HG03060 (cell line): ENCODE measurements at regions not wholly inside any gene's neighbourhood (a gene's known extent, or its start where the extent isn't known, plus 50 kb on each side); places are given as distances from the start of the nearest gene placed in this dataset.
"Not testable (repeated sequence)": the region's sequence is repeated elsewhere in the genome, so short reads cannot be mapped to it uniquely, and the experiment has no call there.

Experiments used
- ATAC-seq: cut with Tn5 transposase; IDR thresholded peaks from one replicate; pipeline ENCODE4 v1.9.1; 2021; ENCODE audit warnings: low read depth, moderate number of reproducible peaks; ENCODE audit not compliant: unreplicated experiment

DNA sequence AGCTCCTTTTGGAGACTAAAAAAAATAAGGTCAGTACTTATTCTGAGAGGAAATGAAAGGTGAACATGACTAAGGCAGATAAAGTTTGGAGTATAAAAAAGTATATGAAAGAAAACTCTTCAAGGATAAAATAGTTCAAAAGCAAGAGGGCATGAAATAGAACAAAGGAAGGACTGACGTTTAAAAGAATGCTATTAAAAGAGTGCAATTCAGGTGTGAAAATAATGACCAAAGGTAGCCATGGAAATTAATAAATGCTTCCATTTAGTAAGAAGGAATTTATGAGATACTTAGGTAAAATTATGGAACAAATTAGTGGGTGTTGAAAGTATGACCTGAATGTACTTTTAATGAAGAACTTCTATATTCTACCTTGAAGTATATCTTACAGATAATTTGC is 128.2 kb upstream of the WDFY3 start:
- ATAC-seq: no peak

DNA sequence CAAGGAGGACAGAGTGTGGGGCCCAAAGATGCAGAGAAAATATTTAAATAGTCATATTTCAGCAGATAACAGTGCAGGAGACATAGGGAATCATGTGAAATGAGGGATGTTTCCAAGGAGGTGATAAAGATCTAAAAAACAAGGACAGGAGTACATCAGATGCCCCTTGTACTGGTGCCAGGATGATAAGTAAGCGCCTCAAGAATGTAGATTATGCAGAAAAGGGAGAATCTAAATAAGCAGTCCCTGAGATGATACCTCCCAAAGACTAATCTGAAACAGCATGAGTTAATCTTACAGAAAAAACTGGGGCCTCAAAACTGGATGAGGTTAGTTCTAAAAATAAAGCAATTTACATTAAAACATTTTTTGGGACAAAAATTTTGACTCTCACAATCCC is 136.1 kb upstream of the WDFY3 start:
- ATAC-seq: no peak

DNA sequence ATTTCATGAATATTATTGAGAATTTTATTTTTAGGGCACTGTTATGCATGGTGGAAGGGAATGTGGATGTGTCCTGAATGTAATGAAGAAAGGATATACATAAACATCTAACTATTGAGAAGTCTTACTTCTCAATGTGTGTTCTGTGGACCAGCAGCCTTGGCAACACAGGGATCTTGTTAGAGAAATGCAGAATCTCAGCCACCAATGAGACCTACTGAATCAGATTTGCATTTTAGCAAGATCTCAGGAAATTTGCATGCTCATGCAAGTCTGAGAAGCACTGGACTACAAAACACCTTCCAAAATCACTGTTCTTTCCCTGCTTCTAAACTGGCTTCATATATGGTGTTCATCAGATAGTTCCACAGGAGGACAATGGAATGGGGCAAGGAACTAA is 139.7 kb upstream of the WDFY3 start:
- ATAC-seq: no peak

DNA sequence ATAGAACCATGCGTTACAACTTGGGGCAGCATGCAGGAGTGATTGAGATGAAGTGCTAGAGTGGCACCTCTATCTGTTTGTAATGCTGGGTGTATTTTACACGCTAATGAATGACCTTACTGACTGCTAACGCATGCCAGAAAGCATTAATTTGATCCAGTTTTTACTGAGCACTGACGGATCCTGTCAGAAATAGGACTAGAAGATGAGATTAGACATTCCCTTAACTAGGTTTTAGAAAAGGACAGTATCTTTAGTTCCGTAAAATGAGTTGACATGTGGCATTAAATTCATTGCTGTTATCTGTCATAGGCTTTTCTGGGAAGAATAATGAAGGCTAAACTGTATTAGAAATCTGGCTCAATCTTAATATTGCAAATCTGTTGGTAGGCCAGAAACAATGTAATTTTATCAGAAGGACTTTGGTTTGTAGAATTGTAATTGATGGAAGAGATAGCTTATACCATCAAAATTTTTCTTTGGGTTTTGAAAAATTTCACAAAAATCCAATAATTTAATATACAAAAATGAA is 140.4 kb upstream of the WDFY3 start:
- no peak for ATAC-seq

DNA sequence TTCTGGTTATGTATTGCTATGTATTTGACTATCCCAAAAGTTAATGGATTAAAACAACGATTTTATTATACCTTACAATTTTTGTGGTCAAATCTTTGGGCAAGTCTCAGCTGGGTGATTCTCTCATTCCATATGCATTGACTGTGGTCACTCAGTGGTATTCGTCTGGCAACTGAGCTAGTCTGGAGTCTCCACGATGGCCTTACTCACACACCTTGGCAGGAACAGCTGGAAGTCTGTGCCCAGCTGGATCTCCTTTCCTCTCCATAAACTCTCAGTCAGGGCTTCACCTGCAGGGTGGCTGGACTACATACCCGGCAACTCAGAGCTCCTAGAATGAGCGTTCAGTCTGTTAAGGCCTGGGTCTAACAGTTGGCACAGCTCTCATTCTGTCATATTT is 141.1 kb upstream of the WDFY3 start:
- no peak for ATAC-seq

DNA sequence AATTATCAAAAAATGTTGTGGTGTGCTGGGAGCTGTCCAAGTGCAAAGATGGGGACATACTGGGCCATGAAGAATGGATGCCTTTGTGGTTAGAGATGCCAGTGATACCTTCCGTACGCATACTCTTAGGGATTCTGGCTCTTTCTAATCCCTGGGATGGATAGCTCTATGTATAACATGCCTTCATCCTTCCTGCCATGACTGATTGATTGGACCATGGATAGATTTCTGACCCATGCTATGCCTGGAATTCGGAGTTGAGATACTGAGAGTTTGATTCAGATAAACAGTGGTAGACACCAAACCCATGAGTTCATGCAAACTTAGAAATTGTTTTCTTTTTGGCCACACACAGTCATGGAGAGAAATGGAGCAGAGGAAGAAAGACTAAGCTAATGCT is 147.2 kb upstream of the WDFY3 start:
- ATAC-seq: no peak

DNA sequence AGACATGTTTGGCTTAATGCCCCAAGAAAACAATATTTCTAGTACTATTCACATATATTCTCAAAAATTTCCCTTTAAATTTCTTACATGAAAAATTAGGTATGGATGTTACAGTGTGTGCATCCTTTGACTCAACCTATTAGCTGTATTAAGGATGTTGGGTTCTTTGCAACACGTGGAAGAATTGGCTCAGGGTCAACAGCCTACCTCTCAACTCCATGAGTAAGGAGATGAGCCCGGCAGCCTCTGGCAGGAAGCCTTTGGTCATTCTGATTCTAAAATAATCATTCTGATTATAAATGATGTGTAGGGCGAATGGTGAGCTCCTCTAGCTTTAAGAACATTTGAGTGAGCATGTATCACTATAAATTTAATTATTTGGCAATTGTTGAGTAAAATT is 148.0 kb upstream of the WDFY3 start:
- no peak for ATAC-seq

DNA sequence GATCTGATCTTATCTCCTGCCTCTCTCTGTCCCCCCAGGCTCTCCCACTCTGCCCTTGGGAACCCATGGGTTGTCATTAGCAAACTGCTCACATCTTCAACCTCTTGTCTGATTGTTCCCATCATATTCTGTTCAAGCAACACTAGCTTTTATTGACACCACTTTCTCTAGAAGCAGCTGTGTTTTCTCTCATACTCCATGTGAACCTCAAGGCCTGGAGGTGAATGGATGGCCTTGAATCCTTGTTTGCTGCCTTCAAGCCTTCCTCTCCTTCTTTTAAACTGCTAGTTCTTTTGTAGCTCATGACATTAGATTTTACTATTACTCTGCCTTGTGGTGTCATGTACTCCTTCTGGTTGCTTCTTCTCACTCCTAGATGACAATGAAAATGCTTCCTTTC is 149.5 kb upstream of the WDFY3 start:
- no peak for ATAC-seq

DNA sequence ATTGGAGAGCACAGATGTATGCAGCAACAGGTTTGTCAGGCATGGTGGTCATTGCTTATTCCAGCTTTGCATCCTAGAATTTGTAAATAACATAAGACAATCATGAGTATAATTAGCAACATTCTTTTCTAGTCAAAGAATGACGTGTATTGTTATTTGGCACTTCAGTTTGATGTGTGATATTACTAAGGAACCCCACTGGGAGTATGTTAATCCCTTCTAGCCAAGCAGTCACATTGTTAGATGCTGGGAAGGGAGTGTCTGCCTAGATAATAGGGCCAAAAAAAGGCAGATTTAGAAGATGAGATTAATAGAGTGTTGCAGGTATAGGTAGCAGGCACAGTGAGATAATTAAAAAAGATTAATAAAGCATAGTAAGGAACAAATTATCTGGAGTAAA is 159.2 kb upstream of the WDFY3 start:
- no peak for ATAC-seq

DNA sequence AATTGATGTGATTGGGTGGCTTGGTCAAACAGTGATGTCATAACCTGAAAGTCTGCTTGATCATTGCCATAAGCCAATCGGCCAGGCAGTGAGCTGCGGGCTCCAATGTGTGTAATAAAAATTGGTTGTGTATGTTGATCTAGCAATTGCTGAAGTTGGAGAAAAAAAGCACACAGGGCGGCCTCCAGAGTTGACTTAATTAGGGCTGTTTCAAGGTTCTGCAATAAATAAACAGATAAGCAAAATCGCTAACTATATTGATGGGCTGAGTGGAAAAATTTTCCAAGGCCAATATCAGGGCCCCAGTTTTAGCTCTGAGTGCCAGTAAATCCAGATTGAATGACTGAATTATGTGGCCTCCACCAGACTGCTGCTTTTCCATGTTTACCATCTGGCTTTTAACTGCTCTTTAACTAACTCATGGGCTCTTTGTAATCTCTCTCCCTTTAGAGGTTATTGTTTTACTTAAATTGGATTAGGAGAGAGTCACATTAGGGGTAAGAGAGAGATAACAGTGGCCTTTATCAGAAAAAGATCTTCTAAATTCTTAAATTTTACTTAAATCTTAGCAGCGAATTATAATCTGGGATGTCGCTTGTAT is 160.6 kb upstream of the WDFY3 start:
- no peak for ATAC-seq

DNA sequence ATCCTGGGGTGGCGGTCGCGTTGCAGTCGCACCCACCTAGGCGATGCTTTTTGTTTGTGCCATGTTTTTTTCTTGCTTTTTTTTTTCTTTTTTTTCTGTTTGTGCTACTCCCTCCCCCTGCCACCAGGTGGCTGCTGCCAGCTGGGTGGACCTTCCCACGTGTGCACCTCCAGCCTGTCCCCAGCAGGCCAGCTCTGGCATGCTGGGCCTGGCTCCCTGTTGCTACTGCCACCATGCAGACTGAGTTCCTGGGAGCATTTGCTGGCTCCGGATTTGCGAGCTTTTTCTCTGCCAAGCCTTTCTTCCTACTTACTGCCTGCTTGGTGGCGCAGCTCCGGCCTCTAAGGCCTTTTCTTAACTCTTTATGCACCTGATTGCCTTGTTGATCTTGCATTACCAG is 161.2 kb upstream of the WDFY3 start:
- ATAC-seq: peak; percentile 67

DNA sequence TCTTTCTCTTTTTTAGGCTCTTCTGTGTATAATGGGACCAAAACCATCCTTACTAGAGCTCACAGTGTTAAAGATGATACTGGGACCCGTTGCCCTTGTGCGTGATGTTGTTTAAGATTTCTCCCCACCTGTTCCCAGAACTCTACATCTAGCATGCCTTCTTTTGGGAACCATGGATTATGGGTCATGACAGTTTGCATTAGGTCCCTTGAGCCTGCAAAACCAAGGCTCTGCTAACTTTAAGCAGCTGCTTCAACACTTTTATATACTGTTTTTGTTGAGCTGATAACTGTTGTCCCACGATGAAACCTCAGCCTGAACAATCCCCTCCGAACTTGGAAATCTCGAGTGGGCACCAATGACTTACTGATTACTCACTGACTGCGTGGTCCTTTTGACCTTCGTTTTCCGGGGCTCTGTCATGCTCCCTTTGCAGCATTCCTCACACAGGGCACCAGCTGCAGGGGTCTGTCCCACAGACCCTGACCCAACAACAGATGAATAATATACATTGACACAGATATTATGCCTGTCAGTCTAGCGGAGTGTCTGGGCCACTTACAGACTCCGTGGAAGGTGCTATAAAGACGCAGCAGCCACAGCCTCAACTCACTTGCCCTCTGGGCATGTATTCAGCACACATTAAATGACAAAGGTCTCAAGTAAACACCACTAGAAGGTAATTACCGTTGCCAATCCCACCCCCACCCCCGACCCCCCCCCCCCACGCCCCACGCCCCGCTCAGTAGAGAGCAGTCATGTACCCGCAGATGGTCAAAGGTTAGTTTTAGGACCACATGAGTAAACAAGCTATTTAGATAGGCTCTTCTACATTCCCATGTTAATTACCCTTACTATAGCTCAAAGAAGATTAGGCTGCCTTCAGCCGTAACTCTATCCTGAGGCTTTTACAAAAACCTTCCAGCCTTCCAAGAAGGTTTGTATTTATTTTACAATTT is 162.0 kb upstream of the WDFY3 start:
- ATAC-seq: no peak

DNA sequence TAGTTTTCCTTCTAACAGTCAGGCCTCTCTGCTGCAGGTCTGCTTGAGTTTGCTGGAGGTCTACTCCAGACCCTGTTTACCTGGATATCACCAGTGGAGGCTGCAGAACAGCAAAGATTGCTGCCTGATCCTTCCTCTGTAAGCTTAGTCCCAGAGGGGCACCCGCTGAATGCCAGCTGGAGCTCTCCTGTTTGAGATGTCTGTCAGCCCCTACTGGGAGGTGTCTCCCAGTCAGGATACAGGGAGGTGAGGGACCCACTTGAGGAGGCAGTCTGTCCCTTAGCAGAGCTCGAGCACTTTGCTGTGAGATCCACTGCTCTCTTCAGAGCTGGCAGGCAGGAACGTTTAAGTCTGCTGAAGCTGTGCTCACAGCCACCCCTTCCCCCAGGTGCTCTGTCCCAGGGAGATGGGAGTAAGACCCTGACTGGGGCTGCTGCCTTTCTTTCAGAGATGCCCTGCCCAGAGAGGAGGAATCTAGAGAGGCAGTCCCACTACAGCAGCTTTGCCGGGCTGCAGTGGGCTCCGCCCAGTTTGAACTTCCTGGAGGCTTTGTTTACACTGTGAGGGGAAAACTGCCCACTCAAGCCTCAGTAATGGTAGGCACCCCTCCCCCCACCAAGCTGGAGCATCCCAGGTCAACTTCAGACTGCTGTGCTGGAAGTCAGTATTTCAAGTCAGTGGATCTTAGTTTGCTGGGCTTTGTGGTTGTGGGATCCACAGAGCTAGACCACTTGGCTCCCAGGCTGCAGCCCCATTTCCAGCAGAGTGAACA is 163.1 kb upstream of the WDFY3 start:
- ATAC-seq: not testable (repeated sequence)

DNA sequence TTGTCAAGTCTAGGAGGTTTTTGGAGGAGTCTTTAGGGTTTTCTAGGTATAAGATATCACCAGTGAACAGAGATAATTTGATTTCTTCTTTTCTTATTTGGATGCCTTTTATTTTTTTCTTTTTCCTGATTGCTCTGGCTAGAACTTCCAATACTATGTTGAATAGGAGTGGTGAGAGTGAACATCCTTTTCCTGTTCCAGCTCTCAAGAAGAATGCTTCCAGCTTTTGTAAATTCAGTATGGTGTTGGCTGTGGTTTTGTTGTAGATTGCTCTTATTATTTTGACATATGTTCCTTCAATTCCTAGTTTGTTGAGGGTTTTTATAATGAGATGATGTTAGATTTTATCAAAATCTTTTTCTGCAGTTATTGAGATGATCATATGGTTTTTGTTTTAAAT is 165.6 kb upstream of the WDFY3 start:
- no peak for ATAC-seq

DNA sequence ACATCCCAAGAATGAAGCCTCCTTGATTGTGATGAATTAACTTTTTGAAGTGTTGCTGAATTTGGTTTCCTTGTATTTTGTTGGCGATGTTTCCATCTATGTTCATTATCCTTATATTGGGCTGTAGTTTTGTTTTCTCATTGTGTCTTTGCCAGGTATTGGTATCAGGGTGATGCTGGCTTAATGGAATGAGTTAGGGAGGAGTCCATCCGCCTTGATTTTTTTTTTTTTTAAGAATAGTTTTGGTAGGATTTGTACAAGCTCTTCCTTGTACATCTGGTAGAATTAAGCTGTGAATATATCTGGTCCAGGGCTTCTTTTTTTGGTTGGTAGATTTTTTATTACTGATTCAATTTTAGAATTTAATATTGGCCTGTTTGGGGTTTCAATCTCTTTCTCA is 166.1 kb upstream of the WDFY3 start:
- no peak for ATAC-seq

DNA sequence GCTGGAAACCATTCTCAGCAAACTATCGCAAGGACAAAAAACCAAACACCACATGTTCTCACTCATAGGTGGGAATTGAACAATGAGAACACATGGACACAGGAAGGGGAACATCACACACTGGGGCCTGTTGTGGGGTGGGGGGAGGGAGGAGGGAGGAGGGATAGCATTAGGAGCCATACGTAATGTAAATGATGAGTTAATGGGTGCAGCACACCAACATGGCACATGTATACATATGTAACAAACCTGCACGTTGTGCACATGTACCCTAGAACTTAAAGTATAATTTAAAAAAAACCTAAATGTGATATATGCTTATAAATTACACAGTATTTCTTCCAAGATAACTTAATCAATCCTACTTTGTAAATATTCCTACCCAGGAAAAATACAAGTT is 173.3 kb upstream of the WDFY3 start:
- not testable (repeated sequence) for ATAC-seq

DNA sequence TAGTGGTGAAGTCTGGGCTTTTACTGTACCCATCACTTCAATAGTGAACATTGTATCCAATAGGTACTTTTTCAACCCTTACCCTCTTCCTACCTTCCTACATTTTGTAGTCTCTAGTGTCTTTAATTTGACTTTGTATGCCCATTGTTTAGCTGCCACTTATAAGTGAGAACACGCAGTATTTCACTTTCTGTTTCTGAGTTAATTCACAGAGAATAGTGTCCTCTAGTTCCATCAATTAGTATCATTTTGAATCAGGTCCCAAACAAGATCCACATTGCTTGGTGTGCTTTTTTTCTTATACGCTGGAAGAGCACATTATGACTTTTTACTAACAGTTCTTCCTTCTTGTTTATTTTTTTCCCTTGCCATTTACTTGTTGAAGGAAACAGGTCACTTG is 176.0 kb upstream of the WDFY3 start:
- no peak for ATAC-seq

DNA sequence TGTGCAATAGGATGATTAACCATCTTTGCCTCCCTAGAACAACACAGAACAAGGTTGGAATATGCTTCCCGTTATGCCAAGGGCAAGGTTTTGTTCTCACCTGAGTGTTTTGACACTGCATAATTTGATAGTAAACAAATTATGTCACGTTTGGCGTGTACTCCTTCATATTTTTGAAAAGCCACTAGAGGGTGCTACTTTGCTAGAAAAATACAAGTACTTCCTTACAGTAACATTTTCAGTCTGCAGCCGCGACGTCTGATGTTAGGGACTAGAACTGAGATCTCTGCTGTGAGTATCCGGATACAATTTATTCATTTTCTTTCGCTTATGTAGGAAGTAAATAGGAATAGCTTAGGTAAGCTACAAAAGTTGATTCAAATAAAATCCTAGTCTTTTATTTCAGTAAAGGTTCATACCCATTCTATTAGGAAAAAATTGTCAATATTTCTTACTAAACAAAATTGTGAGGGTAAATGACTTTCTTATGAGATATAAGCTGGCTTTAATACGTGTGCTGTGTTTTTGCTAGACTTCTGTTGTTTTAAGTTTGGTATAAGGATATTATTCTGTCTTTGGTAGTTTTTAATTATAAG is 181.1 kb upstream of the WDFY3 start:
- peak; percentile 95 for ATAC-seq

DNA sequence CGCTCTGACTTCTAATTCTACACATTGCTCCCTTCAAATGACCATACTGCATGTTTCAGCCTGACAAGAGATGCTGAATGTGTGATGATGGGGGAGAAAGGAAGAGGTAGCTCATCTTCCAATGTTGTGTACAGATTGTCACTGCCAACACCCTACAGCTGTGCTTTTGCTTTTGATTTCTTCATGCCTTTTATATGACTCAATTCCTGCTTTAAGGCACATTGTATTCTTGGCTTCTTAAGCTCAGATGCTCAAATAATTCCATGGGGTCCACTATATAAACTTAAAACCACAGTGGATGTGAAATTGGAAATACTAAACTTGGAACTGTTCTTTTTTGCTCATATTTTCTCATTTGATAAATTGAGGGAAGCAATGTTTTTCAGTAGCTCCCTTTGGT is 183.2 kb upstream of the WDFY3 start:
- no peak for ATAC-seq

DNA sequence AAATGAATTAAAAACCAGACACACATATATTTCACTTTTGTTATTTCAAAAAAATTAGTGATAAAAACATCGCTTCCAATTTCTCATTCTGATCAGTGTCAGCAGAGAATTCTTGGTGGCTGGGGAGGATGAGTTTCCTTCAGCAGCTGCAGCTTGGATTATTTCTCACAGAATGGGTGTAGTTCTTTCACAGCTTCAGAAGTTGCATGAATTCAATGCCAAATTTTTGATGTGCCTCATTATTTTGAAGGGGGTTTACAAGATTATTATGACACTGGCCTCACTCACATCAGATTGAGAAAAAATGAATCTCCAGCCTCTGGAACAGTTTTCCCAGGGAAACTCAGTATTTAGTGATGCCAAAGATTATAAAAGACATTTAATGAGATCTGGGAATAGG is 184.9 kb upstream of the WDFY3 start:
- ATAC-seq: no peak

DNA sequence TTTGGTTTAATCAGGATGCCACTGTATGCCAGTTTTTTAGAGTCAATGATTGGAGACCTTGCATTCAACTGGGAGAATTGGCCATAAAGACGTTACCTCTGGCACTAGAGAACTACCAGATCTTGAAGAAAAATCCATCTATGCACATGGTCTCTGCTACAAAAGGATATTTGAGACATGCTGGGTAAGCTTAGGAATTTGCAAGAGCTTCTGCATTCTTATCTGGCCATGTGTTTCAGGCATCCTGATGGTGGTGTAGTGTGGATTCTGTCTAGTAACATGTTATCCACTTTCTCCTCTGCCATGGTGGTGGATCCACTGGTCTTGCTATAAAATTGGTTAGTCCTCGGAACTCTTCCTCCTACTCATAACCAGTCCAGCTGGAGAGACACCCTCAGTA is 185.3 kb upstream of the WDFY3 start:
- ATAC-seq: no peak
